ENCODE measurements at regions not wholly inside any gene's neighbourhood (a gene's known extent, or its start where the extent isn't known, plus 50 kb on each side); places are given as distances from the start of the nearest gene placed in this dataset.
"Not testable (repeated sequence)": the region's sequence is repeated elsewhere in the genome, so short reads cannot be mapped to it uniquely, and the experiment has no call there.

DNA sequence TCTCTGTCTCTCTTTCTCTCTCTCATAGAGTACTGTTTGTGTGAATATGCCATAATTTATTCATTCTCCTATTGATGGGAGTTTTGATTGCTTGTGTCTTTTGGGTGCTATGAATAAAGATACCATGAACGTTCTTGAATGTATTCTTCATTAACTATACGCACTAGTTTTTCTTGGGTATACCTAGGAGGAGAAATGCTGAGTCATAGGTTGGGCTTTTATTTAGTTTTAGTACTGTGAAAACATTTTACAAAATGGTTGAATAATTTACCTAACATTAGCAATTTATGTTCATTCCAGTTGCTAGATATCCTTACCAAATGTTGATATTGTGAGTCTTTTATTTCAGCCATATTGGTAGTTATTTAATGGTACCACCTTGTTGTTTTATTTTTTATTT lies 192.5 kb downstream of the NPR3 start:
- no peak overlapping the region for H3K4me3 ChIP-seq
- 44 to 52% methylated on average over 2 of the region's 2 CpGs for WGBS, 2 experiments (ENCODE audit: low coverage in 1 of 2, low lambda C conversion rate in 2 of 2, missing lambda C conversion rate in 2 of 2)
- TF ChIP-seq EZH2 (IDR thresholded peaks at IDR 0.05; ENCODE audit: insufficient read depth, poor library complexity, severe bottlenecking) (no peak), EZH2phosphoT487 (IDR thresholded peaks at IDR 0.05; ENCODE audit: insufficient read depth, low read depth) (no peak)
- no peaks in the 10 kb centered on the region for H3K79me2 ChIP-seq (ENCODE audit: insufficient read depth)
- H3F3A ChIP-seq (ENCODE audit: insufficient read depth), result no peaks in the 10 kb centered on the region
- no peaks in the 10 kb centered on the region for H4K20me1 ChIP-seq (ENCODE audit: insufficient read depth)
- 0 out of 2 replicates have a peak, but pooled peaks cover 2% of the 10 kb centered on the region for H3K4me1 ChIP-seq (ENCODE audit: insufficient read depth)
- H3K27me3 ChIP-seq (replicated peaks; ENCODE audit: insufficient read depth), result no peaks in the 10 kb centered on the region
- H3K9ac ChIP-seq, result no peak overlapping the region
- no peaks in the 10 kb centered on the region for H3K9me2 ChIP-seq (ENCODE audit: insufficient read depth)
- H3K36me3 ChIP-seq (ENCODE audit: low read depth), result no peaks in the 10 kb centered on the region
- no peak overlapping the region for H3K27ac ChIP-seq
- no peak overlapping the region for H3K4me2 ChIP-seq (ENCODE audit: unreplicated experiment)
- no peak for DNase-seq
- in situ Hi-C loops (cut with MboI), result no loop called here
- H3K9me3 ChIP-seq (ENCODE audit: low read depth), result no peaks in the 10 kb centered on the region
- H2AFZ ChIP-seq, result no peak overlapping the region

DNA sequence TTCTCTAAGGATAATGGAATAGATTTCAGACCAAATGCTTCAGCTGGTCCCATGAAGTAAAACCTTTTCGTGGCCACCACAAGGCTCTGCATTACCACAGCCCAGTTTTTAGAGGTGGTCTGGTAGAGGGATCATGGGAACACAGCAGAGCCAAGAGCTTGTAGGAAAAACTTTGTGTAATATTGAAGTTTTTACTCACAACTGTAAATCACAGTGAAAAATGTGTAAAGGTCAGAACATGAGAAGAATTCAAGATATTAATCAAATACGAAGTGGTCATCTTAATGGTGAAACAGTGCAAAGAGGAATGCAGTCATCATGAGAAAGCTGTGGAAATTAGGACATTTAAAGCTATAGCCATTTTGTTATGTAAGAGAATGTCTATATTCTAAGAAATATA lies 197.5 kb downstream of the NPR3 start:
- TF ChIP-seq EZH2 (IDR thresholded peaks at IDR 0.05; ENCODE audit: insufficient read depth, poor library complexity, severe bottlenecking) (no peak), EZH2phosphoT487 (IDR thresholded peaks at IDR 0.05; ENCODE audit: insufficient read depth, low read depth) (no peak)

DNA sequence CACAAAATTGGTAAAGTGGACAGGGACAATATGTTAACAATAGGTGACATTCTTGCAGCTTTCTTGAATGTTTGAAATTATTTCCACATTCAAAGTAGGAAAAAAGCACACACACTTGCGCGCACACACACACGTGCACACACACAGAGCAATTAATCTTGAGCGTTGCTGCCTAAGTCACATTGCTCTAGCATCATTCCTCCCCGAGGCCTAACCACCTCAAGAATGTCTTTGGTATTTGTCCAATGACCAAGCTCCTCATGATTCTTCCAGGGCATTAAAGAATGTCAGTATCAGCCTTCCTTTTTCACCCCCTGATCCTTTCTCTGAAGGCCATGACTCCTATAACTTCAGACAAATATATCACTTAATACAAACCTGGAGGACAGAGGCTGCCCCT lies 198.1 kb downstream of the NPR3 start:
- peak; percentile 58 for DNase-seq
- no peak overlapping the region for H2AFZ ChIP-seq
- H3K27ac ChIP-seq, result no peak overlapping the region
- no peak for TF ChIP-seq EZH2 (IDR thresholded peaks at IDR 0.05; ENCODE audit: insufficient read depth, poor library complexity, severe bottlenecking)
- TF ChIP-seq EZH2phosphoT487 (IDR thresholded peaks at IDR 0.05; ENCODE audit: insufficient read depth, low read depth), result no peak
- H3K4me1 ChIP-seq (ENCODE audit: insufficient read depth), result 0 out of 2 replicates have a peak, but pooled peaks cover 8% of the 10 kb centered on the region
- H3K4me2 ChIP-seq (ENCODE audit: unreplicated experiment), result no peak overlapping the region
- H3F3A ChIP-seq (ENCODE audit: insufficient read depth), result no peaks in the 10 kb centered on the region
- no peaks in the 10 kb centered on the region for H3K9me3 ChIP-seq (ENCODE audit: low read depth)
- H3K79me2 ChIP-seq (ENCODE audit: insufficient read depth), result no peaks in the 10 kb centered on the region
- no peak overlapping the region for H3K9ac ChIP-seq
- in situ Hi-C loops (cut with MboI), result no loop called here
- no peaks in the 10 kb centered on the region for H3K36me3 ChIP-seq (ENCODE audit: low read depth)
- 60 to 63% methylated on average over 5 of the region's 5 CpGs for WGBS, 2 experiments (ENCODE audit: low coverage in 1 of 2, low lambda C conversion rate in 2 of 2, missing lambda C conversion rate in 2 of 2)
- no peaks in the 10 kb centered on the region for H3K9me2 ChIP-seq (ENCODE audit: insufficient read depth)
- H4K20me1 ChIP-seq (ENCODE audit: insufficient read depth), result no peaks in the 10 kb centered on the region
- no peak overlapping the region for H3K4me3 ChIP-seq
- H3K27me3 ChIP-seq (replicated peaks; ENCODE audit: insufficient read depth), result no peaks in the 10 kb centered on the region

More for the DNA sequence above, 197.5 kb downstream of the NPR3 start:
- H3K4me3 ChIP-seq, result no peak overlapping the region
- DNase-seq, result peak; percentile 5
- no peaks in the 10 kb centered on the region for H4K20me1 ChIP-seq (ENCODE audit: insufficient read depth)
- H3K27me3 ChIP-seq (replicated peaks; ENCODE audit: insufficient read depth), result no peaks in the 10 kb centered on the region
- no peak overlapping the region for H3K9ac ChIP-seq
- WGBS, 2 experiments (ENCODE audit: low coverage in 1 of 2, low lambda C conversion rate in 2 of 2, missing lambda C conversion rate in 2 of 2), result 69 to 80% methylated on average over 2 of the region's 2 CpGs
- no peak overlapping the region for H3K4me2 ChIP-seq (ENCODE audit: unreplicated experiment)
- no peaks in the 10 kb centered on the region for H3K9me2 ChIP-seq (ENCODE audit: insufficient read depth)
- no peaks in the 10 kb centered on the region for H3F3A ChIP-seq (ENCODE audit: insufficient read depth)
- H3K9me3 ChIP-seq (ENCODE audit: low read depth), result no peaks in the 10 kb centered on the region
- H2AFZ ChIP-seq, result no peak overlapping the region
- no peaks in the 10 kb centered on the region for H3K79me2 ChIP-seq (ENCODE audit: insufficient read depth)
- no peak overlapping the region for H3K27ac ChIP-seq
- in situ Hi-C loops (cut with MboI), result no loop called here
- no peaks in the 10 kb centered on the region for H3K36me3 ChIP-seq (ENCODE audit: low read depth)
- 0 out of 2 replicates have a peak, but pooled peaks cover 8% of the 10 kb centered on the region for H3K4me1 ChIP-seq (ENCODE audit: insufficient read depth)

DNA sequence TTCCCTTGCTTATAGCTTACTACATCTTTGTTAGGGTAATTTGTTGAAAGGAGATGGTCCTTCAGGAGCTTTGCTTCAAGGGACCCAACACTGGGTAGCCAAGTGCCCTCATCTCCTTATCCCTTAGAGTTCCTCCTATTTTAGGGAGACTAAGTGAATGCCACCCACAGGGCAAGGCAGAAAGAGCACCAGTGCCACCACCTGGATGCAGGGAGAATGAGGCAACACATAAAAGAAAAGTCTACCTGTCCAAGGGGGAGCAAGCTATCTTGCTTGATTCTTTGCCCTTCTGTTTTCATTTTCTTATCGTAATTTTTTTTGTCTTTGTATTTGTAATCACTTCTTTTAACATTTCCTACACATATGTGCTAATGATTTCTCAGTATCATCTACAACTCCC lies 205.5 kb downstream of the NPR3 start:
- no peaks in the 10 kb centered on the region for H3K27me3 ChIP-seq (replicated peaks; ENCODE audit: insufficient read depth)
- no peak overlapping the region for H3K9ac ChIP-seq
- H3F3A ChIP-seq (ENCODE audit: insufficient read depth), result no peaks in the 10 kb centered on the region
- H4K20me1 ChIP-seq (ENCODE audit: insufficient read depth), result no peaks in the 10 kb centered on the region
- H3K79me2 ChIP-seq (ENCODE audit: insufficient read depth), result no peaks in the 10 kb centered on the region
- TF ChIP-seq EZH2 (IDR thresholded peaks at IDR 0.05; ENCODE audit: insufficient read depth, poor library complexity, severe bottlenecking) (no peak), EZH2phosphoT487 (IDR thresholded peaks at IDR 0.05; ENCODE audit: insufficient read depth, low read depth) (no peak)
- no peaks in the 10 kb centered on the region for H3K4me1 ChIP-seq (ENCODE audit: insufficient read depth)
- H3K9me3 ChIP-seq (ENCODE audit: low read depth), result no peaks in the 10 kb centered on the region
- H3K4me2 ChIP-seq (ENCODE audit: unreplicated experiment), result no peak overlapping the region
- peak; percentile 62 for DNase-seq
- in situ Hi-C loops (cut with MboI), result no loop called here
- WGBS, 2 experiments (ENCODE audit: low coverage in 1 of 2, low lambda C conversion rate in 2 of 2, missing lambda C conversion rate in 2 of 2), result 57 to 60% methylated on average over 1 of the region's 1 CpG
- H3K4me3 ChIP-seq, result no peak overlapping the region
- no peaks in the 10 kb centered on the region for H3K9me2 ChIP-seq (ENCODE audit: insufficient read depth)
- no peak overlapping the region for H3K27ac ChIP-seq
- H2AFZ ChIP-seq, result no peak overlapping the region
- H3K36me3 ChIP-seq (ENCODE audit: low read depth), result no peaks in the 10 kb centered on the region

DNA sequence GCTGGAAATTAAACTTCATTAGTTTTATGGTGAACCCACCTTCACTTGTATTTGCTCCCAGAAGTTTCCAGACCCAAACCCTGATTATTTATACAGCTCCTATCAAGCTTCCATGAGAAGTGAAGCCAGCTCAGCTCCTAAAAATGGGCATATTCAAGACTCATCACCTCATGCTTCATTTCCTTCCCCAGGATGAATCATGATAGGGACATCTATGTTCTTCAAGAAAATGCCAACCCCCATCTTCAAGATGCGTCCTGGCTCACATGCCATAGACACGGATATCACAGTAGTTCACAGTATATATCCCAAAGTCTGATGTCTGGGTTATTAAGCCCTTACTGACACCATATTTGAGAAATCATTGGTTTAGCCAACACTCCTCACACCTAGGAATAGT lies 217.6 kb downstream of the NPR3 start:
- 10 to 22% methylated on average over 2 of the region's 2 CpGs for WGBS, 2 experiments (ENCODE audit: low coverage in 1 of 2, low lambda C conversion rate in 2 of 2, missing lambda C conversion rate in 2 of 2)
- TF ChIP-seq EZH2 (IDR thresholded peaks at IDR 0.05; ENCODE audit: insufficient read depth, poor library complexity, severe bottlenecking) (no peak), EZH2phosphoT487 (IDR thresholded peaks at IDR 0.05; ENCODE audit: insufficient read depth, low read depth) (no peak)
- H4K20me1 ChIP-seq (ENCODE audit: insufficient read depth), result no peaks in the 10 kb centered on the region
- H3K9ac ChIP-seq, result no peak overlapping the region
- no peaks in the 10 kb centered on the region for H3K79me2 ChIP-seq (ENCODE audit: insufficient read depth)
- H3K9me2 ChIP-seq (ENCODE audit: insufficient read depth), result no peaks in the 10 kb centered on the region
- H3K4me1 ChIP-seq (ENCODE audit: insufficient read depth), result peaks cover 7% of the 10 kb centered on the region
- peak; percentile 71 for DNase-seq
- H3K36me3 ChIP-seq (ENCODE audit: low read depth), result no peaks in the 10 kb centered on the region
- in situ Hi-C loops (cut with MboI), result loop anchor here (25.0 kb wide), 1 partner anchor 484 kb away; no protein-coding TSS in a partner anchor
- no peak overlapping the region for H3K4me2 ChIP-seq (ENCODE audit: unreplicated experiment)
- no peaks in the 10 kb centered on the region for H3K27me3 ChIP-seq (replicated peaks; ENCODE audit: insufficient read depth)
- H2AFZ ChIP-seq, result no peak overlapping the region
- H3K27ac ChIP-seq, result no peak overlapping the region
- H3K4me3 ChIP-seq, result no peak overlapping the region
- H3K9me3 ChIP-seq (ENCODE audit: low read depth), result no peaks in the 10 kb centered on the region
- H3F3A ChIP-seq (ENCODE audit: insufficient read depth), result no peaks in the 10 kb centered on the region

DNA sequence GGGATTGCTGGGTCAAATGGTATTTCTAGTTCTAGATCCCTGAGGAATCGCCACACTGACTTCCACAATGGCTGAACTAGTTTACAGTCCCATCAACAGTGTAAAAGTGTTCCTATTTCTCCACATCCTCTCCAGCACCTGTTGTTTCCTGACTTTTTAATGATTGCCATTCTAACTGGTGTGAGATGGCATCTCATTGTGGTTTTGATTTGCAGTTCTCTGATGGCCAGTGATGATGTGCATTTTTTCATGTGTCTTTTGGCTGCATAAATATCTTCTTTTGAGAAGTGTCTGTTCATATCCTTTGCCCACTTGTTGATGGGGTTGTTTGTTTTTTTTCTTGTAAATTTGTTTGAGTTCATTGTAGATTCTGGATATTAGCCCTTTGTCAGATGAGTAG lies 220.3 kb downstream of the NPR3 start:
- not testable (repeated sequence) for H3K27me3 ChIP-seq (replicated peaks; ENCODE audit: insufficient read depth); H3K4me1 ChIP-seq (ENCODE audit: insufficient read depth); H3K79me2 ChIP-seq (ENCODE audit: insufficient read depth); H3K9me3 ChIP-seq (ENCODE audit: low read depth); H3K36me3 ChIP-seq (ENCODE audit: low read depth); DNase-seq; H3K4me3 ChIP-seq; H3K9ac ChIP-seq; H2AFZ ChIP-seq; H3K4me2 ChIP-seq (ENCODE audit: unreplicated experiment); H4K20me1 ChIP-seq (ENCODE audit: insufficient read depth); H3K27ac ChIP-seq; H3K9me2 ChIP-seq (ENCODE audit: insufficient read depth); H3F3A ChIP-seq (ENCODE audit: insufficient read depth)
- 92 to 100% methylated on average over 1 of the region's 1 CpG for WGBS, 2 experiments (ENCODE audit: low coverage in 1 of 2, low lambda C conversion rate in 2 of 2, missing lambda C conversion rate in 2 of 2)
- in situ Hi-C loops (cut with MboI), result loop anchor here (25.0 kb wide), 1 partner anchor 481 kb away; no protein-coding TSS in a partner anchor
